ENCODE measurements at regions not wholly inside any gene's neighbourhood (a gene's known extent, or its start where the extent isn't known, plus 50 kb on each side); places are given as distances from the start of the nearest gene placed in this dataset.
A peak's percentile ranks its signal among the peaks of the same experiment; 100 is the strongest.

GRCh38 chr6:81938014-81938856 lies 185.8 kb upstream of the TENT5A start:
- no peaks in the 10 kb centered on the region for H3K27me3 ChIP-seq
- H3K9me3 ChIP-seq, result no peaks in the 10 kb centered on the region
- ATAC-seq (peak in 3 of 4 donors; percentile 49 to 87 (median 66)), DNase-seq (no peak)
- H3K27ac ChIP-seq, result peak overlapping the region in 3 of 12 donors; percentile 9 to 44 (median 20)
- intact Hi-C loops (cut with DNase I), result no loop called here
- WGBS, 4 donors, result 33 to 36% (median 34%) methylated on average over 4 of the region's 4 CpGs
- no peaks in the 10 kb centered on the region for H3K36me3 ChIP-seq
- TF ChIP-seq POLR2A (IDR thresholded peaks at IDR 0.05), result no peak
- no peak for TF ChIP-seq CTCF (IDR thresholded peaks at IDR 0.05)
- H3K4me1 ChIP-seq, result peaks cover 0 to 20% (median 2%) of the 10 kb centered on the region in 12 donors
- H3K4me3 ChIP-seq, result no peak overlapping the region

DNA sequence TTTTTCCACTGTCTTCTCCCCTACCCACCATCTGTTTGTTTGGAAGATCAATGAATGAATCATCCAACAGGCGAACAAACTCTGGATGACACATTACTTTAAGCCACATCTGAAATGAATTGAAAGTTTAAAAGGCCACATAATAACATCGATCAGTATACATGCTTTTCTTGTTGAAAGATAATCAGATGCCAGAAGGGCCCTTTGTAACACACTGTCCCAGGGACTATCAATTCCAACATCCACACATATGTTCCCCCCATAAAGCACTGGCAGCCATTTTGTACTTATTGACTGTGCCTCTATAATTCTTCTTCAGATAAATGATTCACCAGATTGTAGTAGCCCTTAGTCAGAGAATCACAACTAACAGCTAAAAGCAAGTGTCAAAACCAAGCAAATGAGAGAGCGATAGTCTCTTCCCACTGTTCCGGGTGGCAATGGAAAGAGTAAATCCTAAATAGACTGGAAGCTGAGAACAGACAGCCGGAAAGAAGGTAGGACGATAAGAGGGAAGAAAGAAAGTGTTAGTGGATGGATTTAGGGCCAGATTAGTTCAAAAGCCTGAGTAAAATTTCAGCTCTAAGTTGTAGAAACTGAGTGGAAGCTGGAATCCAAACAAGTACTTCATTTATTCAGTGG lies 184.9 kb upstream of the TENT5A start:
- ATAC-seq (no peak), DNase-seq (no peak)
- H3K4me3 ChIP-seq, result no peak overlapping the region
- H3K9me3 ChIP-seq, result peaks cover 0 to 1% (median 0%) of the 10 kb centered on the region in 12 donors
- TF ChIP-seq CTCF (IDR thresholded peaks at IDR 0.05), result no peak
- TF ChIP-seq POLR2A (IDR thresholded peaks at IDR 0.05), result no peak
- 81 to 93% (median 86%) methylated on average over 6 of the region's 6 CpGs for WGBS, 4 donors
- H3K27me3 ChIP-seq, result no peaks in the 10 kb centered on the region
- peak overlapping the region in 1 of 12 donors; percentile 30 for H3K27ac ChIP-seq
- no peaks in the 10 kb centered on the region for H3K36me3 ChIP-seq
- peaks cover 0 to 20% (median 2%) of the 10 kb centered on the region in 12 donors for H3K4me1 ChIP-seq
- intact Hi-C loops (cut with DNase I), result no loop called here

- H3K27me3 ChIP-seq, result no peaks in the 10 kb centered on the region
- peaks cover 0 to 18% (median 2%) of the 10 kb centered on the region in 12 donors for H3K4me1 ChIP-seq
- no peak for DNase-seq
- 64 to 83% (median 79%) methylated on average over 1 of the region's 1 CpG for WGBS, 4 donors
- no peak overlapping the region for H3K4me3 ChIP-seq
- TF ChIP-seq POLR2A (IDR thresholded peaks at IDR 0.05) (no peak), CTCF (IDR thresholded peaks at IDR 0.05) (no peak)
- intact Hi-C loops (cut with DNase I), result no loop called here
- peaks cover 0 to 6% (median 0%) of the 10 kb centered on the region in 12 donors for H3K9me3 ChIP-seq
- H3K27ac ChIP-seq, result no peak overlapping the region
- H3K36me3 ChIP-seq, result no peaks in the 10 kb centered on the region
- no peak for ATAC-seq
Observed at GRCh38 chr6:81934936-81935335, 182.5 kb upstream of the TENT5A start.

GRCh38 chr6:81933608-81934051 lies 181.1 kb upstream of the TENT5A start:
- H3K9me3 ChIP-seq, result peaks cover 0 to 6% (median 0%) of the 10 kb centered on the region in 12 donors
- peaks cover 0 to 12% (median under 1%) of the 10 kb centered on the region in 12 donors for H3K4me1 ChIP-seq
- no peak overlapping the region for H3K4me3 ChIP-seq
- WGBS, 4 donors, result 85 to 92% (median 92%) methylated on average over 1 of the region's 1 CpG
- TF ChIP-seq POLR2A (IDR thresholded peaks at IDR 0.05) (no peak), CTCF (IDR thresholded peaks at IDR 0.05) (no peak)
- no peak overlapping the region for H3K27ac ChIP-seq
- ATAC-seq, result no peak
- no peak for DNase-seq
- no peaks in the 10 kb centered on the region for H3K36me3 ChIP-seq
- intact Hi-C loops (cut with DNase I), result no loop called here
- H3K27me3 ChIP-seq, result no peaks in the 10 kb centered on the region
